A549 (cell line): ENCODE measurements at regions not wholly inside any gene's neighbourhood (a gene's known extent, or its start where the extent isn't known, plus 50 kb on each side); places are given as distances from the start of the nearest gene placed in this dataset.

Experiments
- ATAC-seq, 2 experiments: fragments of 200-7000 bp in 1 of 2; fragments of >200 bp in 1 of 2; cut with Nextera tagmentation in 1 of 2; cut with Tn5 transposase in 1 of 2; 3 replicates each; pipeline versions ENCODE4 v1.8.0 to v1.9.1; 2018 to 2020; ENCODE audit warnings: mild to moderate bottlenecking in 1 of 2, moderate library complexity in 1 of 2
- CTCF ChIA-PET: fragments of 300-600 bp; sonication (Branson Sonifier 250); formaldehyde crosslinking; extraction: SDS; loops from one replicate; lab custom pipeline; 2021; ENCODE audit warnings: antibody characterized with exemption, inconsistent platforms; lab: Yijun Ruan, JAX
- POLR2A ChIA-PET: fragments of 350-600 bp; formaldehyde crosslinking; extraction: SDS; loops from one replicate; lab custom pipeline; 2021; ENCODE audit warnings: antibody characterized with exemption, inconsistent platforms; lab: Yijun Ruan, JAX
- DNase-seq, 2 experiments: peaks; one replicate each; pipeline versions ENCODE4 v3.0.0 to v3.0.0-alpha.2; 2011 to 2016; ENCODE audit warnings: low read depth in 1 of 2, low spot score in 1 of 2
- FAIRE-seq: peaks from 2 replicates; lab custom pipeline; 2011; peaks lifted over from hg19 to GRCh38; lab: Jason Lieb, UNC
- H3K27ac ChIP-seq, 2 experiments: fragments of >200 bp; sonication (Bioruptor Twin); formaldehyde crosslinking; 3 replicates each; pipeline ENCODE4 v1.5.1; 2016 to 2017
- H3K4me1 ChIP-seq: fragments of >200 bp; sonication (Bioruptor Twin); formaldehyde crosslinking; 3 replicates; pipeline ENCODE4 v1.6.1; 2016
- H3K4me2 ChIP-seq: fragments of >200 bp; sonication (Bioruptor Twin); formaldehyde crosslinking; 3 replicates; pipeline ENCODE4 v1.6.1; 2016
- H3K4me3 ChIP-seq: fragments of >200 bp; sonication (Bioruptor Twin); formaldehyde crosslinking; 3 replicates; pipeline ENCODE4 v1.5.1; 2016
- H3K9me3 ChIP-seq: fragments of >200 bp; sonication (Bioruptor Twin); formaldehyde crosslinking; 3 replicates; pipeline ENCODE4 v1.6.1; 2016
- ATOH8 ChIP-seq: fragments of 250-450 bp; sonication (Bioruptor Pico); IDR thresholded peaks from 2 replicates; pipeline ENCODE4 v1.5.0; 2020; ENCODE audit warnings: low read depth, mild to moderate bottlenecking, moderate library complexity
- CBX2 ChIP-seq: fragments of 200-600 bp; sonication (generic); IDR thresholded peaks from 2 replicates; pipeline ENCODE4 v1.6.1; 2016; ENCODE audit warnings: low read depth, mild to moderate bottlenecking, borderline replicate concordance
- CBX8 ChIP-seq: fragments of 200-600 bp; sonication (generic); IDR thresholded peaks from 2 replicates; pipeline ENCODE4 v1.6.1; 2016
- CEBPB ChIP-seq, 2 experiments: fragments of >200 bp in 1 of 2; sonication (Bioruptor Twin) in 1 of 2; formaldehyde crosslinking in 1 of 2; IDR thresholded peaks; 2 replicates each; pipeline ENCODE4 v1.6.1; 2012 to 2016
- CHD4 ChIP-seq: fragments of 200-600 bp; sonication (generic); IDR thresholded peaks from 2 replicates; pipeline ENCODE4 v1.6.1; 2016; ENCODE audit warnings: antibody characterized with exemption, mild to moderate bottlenecking, borderline replicate concordance
- EHF ChIP-seq: fragments of 250-450 bp; sonication (Bioruptor Pico); IDR thresholded peaks from 2 replicates; pipeline ENCODE4 v1.5.0; 2020; ENCODE audit warnings: mild to moderate bottlenecking
- EP300 ChIP-seq, 2 experiments: fragments of >200 bp; sonication (Bioruptor Twin); formaldehyde crosslinking; IDR thresholded peaks; 2 replicates in 1 of 2; 3 replicates in 1 of 2; pipeline ENCODE4 v1.6.1; 2016 to 2017
- GATA3 ChIP-seq: IDR thresholded peaks from 2 replicates; pipeline ENCODE4 v1.6.1; 2012; ENCODE audit warnings: borderline replicate concordance
- HDAC2 ChIP-seq: fragments of 200-600 bp; sonication (generic); IDR thresholded peaks from 2 replicates; pipeline ENCODE4 v1.6.1; 2016
- HES2 ChIP-seq: fragments of >200 bp; sonication (Bioruptor Twin); formaldehyde crosslinking; IDR thresholded peaks from 2 replicates; pipeline ENCODE4 v1.6.1; 2016
- HEYL ChIP-seq: fragments of 250-450 bp; sonication (Bioruptor Pico); IDR thresholded peaks from 2 replicates; pipeline ENCODE4 v1.8.0; 2021; ENCODE audit warnings: mild to moderate bottlenecking, moderate library complexity
- HOXB13 ChIP-seq: fragments of 250-450 bp; sonication (Bioruptor Pico); IDR thresholded peaks from 2 replicates; pipeline ENCODE4 v1.5.0; 2020; ENCODE audit warnings: low read depth, mild to moderate bottlenecking, moderate library complexity
- JUN ChIP-seq, 2 experiments: fragments of >200 bp; sonication (Bioruptor Twin); formaldehyde crosslinking; IDR thresholded peaks; 2 replicates in 1 of 2; 3 replicates in 1 of 2; pipeline ENCODE4 v1.6.1; 2016 to 2017
- JUNB ChIP-seq: fragments of >200 bp; sonication (Bioruptor Twin); formaldehyde crosslinking; IDR thresholded peaks from 2 replicates; pipeline ENCODE4 v1.6.1; 2016
- KDM5A ChIP-seq: fragments of 200-600 bp; sonication (generic); IDR thresholded peaks from 2 replicates; pipeline ENCODE4 v1.6.1; 2016; ENCODE audit warnings: antibody characterized with exemption, mild to moderate bottlenecking
- MYC ChIP-seq: IDR thresholded peaks from 2 replicates; pipeline ENCODE4 v1.6.1; 2012; ENCODE audit warnings: mild to moderate bottlenecking, inconsistent platforms, low read length, improper control_type of control experiment, borderline replicate concordance
- PHF8 ChIP-seq: fragments of 200-600 bp; sonication (generic); IDR thresholded peaks from 2 replicates; pipeline ENCODE4 v1.6.1; 2016; ENCODE audit warnings: low read depth, mild to moderate bottlenecking, antibody characterized with exemption, moderate library complexity, borderline replicate concordance
- RARB ChIP-seq: fragments of 250-450 bp; sonication (Bioruptor Pico); IDR thresholded peaks from 2 replicates; pipeline ENCODE4 v1.8.0; 2021; ENCODE audit warnings: mild to moderate bottlenecking, moderate library complexity
- RCOR1 ChIP-seq: fragments of 150-350 bp; IDR thresholded peaks from 2 replicates; pipeline ENCODE4 v1.6.1; 2014; ENCODE audit warnings: antibody characterized with exemption, low read length, low read depth
- REST ChIP-seq: fragments of 200-600 bp; sonication (generic); IDR thresholded peaks from 2 replicates; pipeline ENCODE4 v1.6.1; 2016; ENCODE audit warnings: antibody characterized with exemption, mild to moderate bottlenecking, moderate library complexity
- SMC3 ChIP-seq: fragments of >200 bp; sonication (Bioruptor Twin); formaldehyde crosslinking; IDR thresholded peaks from 3 replicates; pipeline ENCODE4 v1.6.1; 2018; ENCODE audit warnings: inconsistent platforms
- SREBF2 ChIP-seq: fragments of 450-650 bp; IDR thresholded peaks from 2 replicates; pipeline ENCODE4 v1.6.1; 2014; ENCODE audit warnings: mild to moderate bottlenecking, moderate library complexity
- TP53 ChIP-seq: fragments of 250-450 bp; sonication (Bioruptor Pico); IDR thresholded peaks from 2 replicates; pipeline ENCODE4 v1.5.0; 2021; ENCODE audit warnings: mild to moderate bottlenecking, moderate library complexity
- ZFP36 ChIP-seq: fragments of 450-650 bp; IDR thresholded peaks from 2 replicates; pipeline ENCODE4 v1.6.1; 2014; ENCODE audit warnings: borderline replicate concordance; ENCODE audit not compliant: partially characterized antibody
- ZSCAN20 ChIP-seq: fragments of 250-450 bp; sonication (Bioruptor Pico); IDR thresholded peaks from 2 replicates; pipeline ENCODE4 v1.8.0; 2022; ENCODE audit warnings: mild to moderate bottlenecking, moderate library complexity
- WGBS: methylation state at CpG from one replicate; pipeline ENCODE4 v1.1.6; 2017; ENCODE audit errors: missing lambda C conversion rate; 5-methylcytosine and 5-hydroxymethylcytosine counted together
- TF ChIP-seq, protein P1 (sequence below): fragments of 150-350 bp; IDR thresholded peaks from 2 replicates; pipeline ENCODE4 v1.6.1; 2014; ENCODE audit warnings: low read depth, mild to moderate bottlenecking, low read length
- TF ChIP-seq, protein P2 (sequence below): fragments of >200 bp; sonication (Bioruptor Twin); formaldehyde crosslinking; IDR thresholded peaks from 3 replicates; pipeline ENCODE4 v1.6.1; 2016
- TF ChIP-seq, protein P3 (sequence below): IDR thresholded peaks from 2 replicates; pipeline ENCODE4 v1.6.1; 2012; ENCODE audit warnings: low read depth, borderline replicate concordance
- TF ChIP-seq, protein P4 (sequence below): IDR thresholded peaks from 2 replicates; pipeline ENCODE4 v1.6.1; 2012

GRCh38 chr11:112835591-112836255 is 125.5 kb upstream of the NCAM1 start:
- H3K4me3 ChIP-seq = no peak overlapping the region
- ATAC-seq (no peak), FAIRE-seq (no peak), DNase-seq (no peak)
- 48% methylated on average over 13 of the region's 13 CpGs for WGBS
- no peaks in the 10 kb centered on the region for H3K4me1 ChIP-seq
- no peaks in the 10 kb centered on the region for H3K9me3 ChIP-seq
- no peak overlapping the region for H3K4me2 ChIP-seq
- CTCF ChIA-PET = no interaction called here
- H3K27ac ChIP-seq = no peak overlapping the region
- POLR2A ChIA-PET = no interaction called here
- no peak for TF ChIP-seq HOXB13 (CRISPR knock-in tag)
- no peak for TF ChIP-seq JUN (IDR thresholded peaks at IDR 0.05)
- TF ChIP-seq ZFP36 = no peak
- TF ChIP-seq, protein P1, sequence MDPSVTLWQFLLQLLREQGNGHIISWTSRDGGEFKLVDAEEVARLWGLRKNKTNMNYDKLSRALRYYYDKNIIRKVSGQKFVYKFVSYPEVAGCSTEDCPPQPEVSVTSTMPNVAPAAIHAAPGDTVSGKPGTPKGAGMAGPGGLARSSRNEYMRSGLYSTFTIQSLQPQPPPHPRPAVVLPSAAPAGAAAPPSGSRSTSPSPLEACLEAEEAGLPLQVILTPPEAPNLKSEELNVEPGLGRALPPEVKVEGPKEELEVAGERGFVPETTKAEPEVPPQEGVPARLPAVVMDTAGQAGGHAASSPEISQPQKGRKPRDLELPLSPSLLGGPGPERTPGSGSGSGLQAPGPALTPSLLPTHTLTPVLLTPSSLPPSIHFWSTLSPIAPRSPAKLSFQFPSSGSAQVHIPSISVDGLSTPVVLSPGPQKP = no peak
- no peak for TF ChIP-seq SREBF2
- no peak for TF ChIP-seq MYC
- no peak for TF ChIP-seq EP300 (IDR thresholded peaks at IDR 0.05)
- TF ChIP-seq, protein P2, sequence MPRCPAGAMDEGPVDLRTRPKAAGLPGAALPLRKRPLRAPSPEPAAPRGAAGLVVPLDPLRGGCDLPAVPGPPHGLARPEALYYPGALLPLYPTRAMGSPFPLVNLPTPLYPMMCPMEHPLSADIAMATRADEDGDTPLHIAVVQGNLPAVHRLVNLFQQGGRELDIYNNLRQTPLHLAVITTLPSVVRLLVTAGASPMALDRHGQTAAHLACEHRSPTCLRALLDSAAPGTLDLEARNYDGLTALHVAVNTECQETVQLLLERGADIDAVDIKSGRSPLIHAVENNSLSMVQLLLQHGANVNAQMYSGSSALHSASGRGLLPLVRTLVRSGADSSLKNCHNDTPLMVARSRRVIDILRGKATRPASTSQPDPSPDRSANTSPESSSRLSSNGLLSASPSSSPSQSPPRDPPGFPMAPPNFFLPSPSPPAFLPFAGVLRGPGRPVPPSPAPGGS = no peak
- TF ChIP-seq REST = no peak
- no peak for TF ChIP-seq PHF8
- no peak for TF ChIP-seq SMC3
- no peak for TF ChIP-seq CBX2
- no peak for TF ChIP-seq CBX8
- TF ChIP-seq ATOH8 = no peak
- TF ChIP-seq EHF (CRISPR knock-in tag) = no peak
- TF ChIP-seq ZSCAN20 (CRISPR knock-in tag) = no peak

DNA sequence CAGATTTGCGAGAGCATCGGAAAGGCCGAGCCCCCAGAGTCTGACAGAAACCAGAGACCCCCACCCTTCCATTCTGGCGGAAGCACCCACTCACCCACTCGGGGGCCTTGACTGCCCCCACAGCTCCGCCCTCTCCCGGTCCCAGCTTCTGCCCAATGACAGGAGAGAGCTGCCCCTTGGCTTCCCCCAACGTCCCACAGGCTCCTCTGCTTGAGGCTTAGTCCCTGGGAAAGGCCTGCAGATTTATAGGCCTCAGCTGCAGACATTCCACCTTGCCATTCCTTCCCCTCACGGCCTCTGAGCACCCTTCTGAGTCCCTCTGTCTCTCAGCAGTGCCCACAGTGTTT is 125.0 kb upstream of the NCAM1 start:
- Histone ChIP-seq H3K4me1 (no peaks in the 10 kb centered on the region), H3K9me3 (no peaks in the 10 kb centered on the region), H3K4me3 (no peak overlapping the region), H3K4me2 (no peak overlapping the region), H3K27ac (no peak overlapping the region)
- WGBS = 36% methylated on average over 9 of the region's 9 CpGs
- no peak for DNase-seq
- ATAC-seq = no peak
- no peak for FAIRE-seq
- POLR2A ChIA-PET = no interaction called here
- CTCF ChIA-PET = interaction anchor here (1.0 kb wide), 1 partner anchor 248 kb away, joined by 3 read pairs; no protein-coding TSS in a partner anchor
- TF ChIP-seq, protein P3, sequence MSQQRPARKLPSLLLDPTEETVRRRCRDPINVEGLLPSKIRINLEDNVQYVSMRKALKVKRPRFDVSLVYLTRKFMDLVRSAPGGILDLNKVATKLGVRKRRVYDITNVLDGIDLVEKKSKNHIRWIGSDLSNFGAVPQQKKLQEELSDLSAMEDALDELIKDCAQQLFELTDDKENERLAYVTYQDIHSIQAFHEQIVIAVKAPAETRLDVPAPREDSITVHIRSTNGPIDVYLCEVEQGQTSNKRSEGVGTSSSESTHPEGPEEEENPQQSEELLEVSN = no peak
- TF ChIP-seq HEYL (CRISPR knock-in tag) (no peak), KDM5A (no peak), HOXB13 (CRISPR knock-in tag) (no peak), JUNB (no peak), CHD4 (no peak), GATA3 (no peak), JUN (IDR thresholded peaks at IDR 0.05) (no peak), HES2 (no peak), ZFP36 (no peak), CEBPB (IDR thresholded peaks at IDR 0.05) (no peak), HDAC2 (no peak), RARB (CRISPR knock-in tag) (no peak), PHF8 (no peak), RCOR1 (no peak), TP53 (CRISPR knock-in tag) (no peak)
- TF ChIP-seq, protein P4, sequence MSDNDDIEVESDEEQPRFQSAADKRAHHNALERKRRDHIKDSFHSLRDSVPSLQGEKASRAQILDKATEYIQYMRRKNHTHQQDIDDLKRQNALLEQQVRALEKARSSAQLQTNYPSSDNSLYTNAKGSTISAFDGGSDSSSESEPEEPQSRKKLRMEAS = no peak
